HG02938 (cell line): ENCODE measurements at regions not wholly inside any gene's neighbourhood (a gene's known extent, or its start where the extent isn't known, plus 50 kb on each side); places are given as distances from the start of the nearest gene placed in this dataset.

Source experiments
- ATAC-seq: cut with Tn5 transposase; IDR thresholded peaks from one replicate; pipeline ENCODE4 v1.9.1; 2021; ENCODE audit warnings: mild to moderate bottlenecking, moderate library complexity; ENCODE audit not compliant: unreplicated experiment

- ATAC-seq, result no peak
These were observed 113.2 kb downstream of the HERPUD2 start for GRCh38 chr7:35581605-35582210.

DNA sequence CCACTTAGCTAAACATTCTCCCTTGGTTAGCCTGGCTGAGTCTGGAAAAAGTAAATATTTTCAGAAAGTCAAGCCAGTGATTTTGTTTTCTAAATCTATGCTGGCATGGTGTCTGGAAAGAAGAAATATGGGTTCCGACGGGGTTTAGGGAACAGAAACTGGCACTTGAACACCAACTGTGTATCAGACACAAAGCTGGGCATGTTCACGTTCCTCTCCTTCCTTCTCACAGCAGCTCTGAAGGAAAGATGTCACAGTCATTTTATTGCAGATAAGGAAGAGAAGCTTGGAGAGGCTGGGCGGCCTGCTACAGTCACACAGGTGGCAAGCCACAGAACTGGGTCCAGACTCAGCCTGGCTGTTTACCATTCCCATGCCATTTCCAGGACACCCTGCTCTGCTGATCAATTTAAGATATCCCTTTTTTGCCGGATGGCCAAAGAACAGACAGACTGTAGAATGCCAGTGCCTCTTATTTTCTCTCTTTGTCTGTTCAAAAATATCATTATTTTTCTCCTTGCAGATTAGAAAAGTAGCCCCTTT, 118.8 kb downstream of the HERPUD2 start:
- no peak for ATAC-seq

- no peak for ATAC-seq
These were observed 123.2 kb downstream of the HERPUD2 start for GRCh38 chr7:35571611-35572240.

DNA sequence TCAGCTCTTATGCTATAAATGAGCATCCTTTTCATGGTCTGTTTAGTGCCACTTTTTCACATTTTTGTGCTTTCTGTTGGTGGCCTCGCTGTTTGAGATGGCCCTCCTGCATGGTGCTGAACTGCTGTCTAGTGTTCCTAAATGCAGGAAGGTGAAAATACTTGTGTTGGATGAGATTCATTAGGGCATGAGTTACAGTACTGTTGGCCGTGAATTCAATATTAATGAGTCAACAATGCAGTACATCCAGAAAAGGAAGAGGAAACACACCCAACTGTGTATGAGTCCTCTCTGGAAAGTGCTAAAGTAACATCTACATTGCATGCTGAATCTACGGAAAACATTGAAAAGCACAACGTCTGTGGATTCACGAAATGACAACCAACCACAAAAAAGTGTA, 124.0 kb downstream of the HERPUD2 start:
- ATAC-seq, result no peak

DNA sequence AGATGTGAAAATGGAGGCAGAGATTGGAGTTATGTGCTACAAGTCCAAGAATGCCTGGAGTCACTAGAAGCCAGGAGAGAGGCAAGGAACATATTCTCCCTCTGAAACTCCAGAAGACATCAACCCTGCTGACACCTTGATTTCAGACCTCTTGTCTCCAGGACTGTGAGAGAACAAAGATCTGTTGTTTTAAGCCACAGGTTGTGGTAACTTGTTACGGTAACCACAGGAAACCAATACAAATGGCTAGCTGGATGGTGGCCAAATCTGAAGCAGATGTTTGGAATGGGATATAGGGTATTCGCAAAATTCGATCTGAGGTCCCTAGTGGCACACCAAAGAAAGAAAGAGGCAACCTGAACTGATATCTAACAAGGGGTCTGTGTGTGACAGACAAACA, 129.0 kb downstream of the HERPUD2 start:
- no peak for ATAC-seq

- ATAC-seq, result no peak
These were observed 136.1 kb downstream of the HERPUD2 start for GRCh38 chr7:35558841-35559240.

DNA sequence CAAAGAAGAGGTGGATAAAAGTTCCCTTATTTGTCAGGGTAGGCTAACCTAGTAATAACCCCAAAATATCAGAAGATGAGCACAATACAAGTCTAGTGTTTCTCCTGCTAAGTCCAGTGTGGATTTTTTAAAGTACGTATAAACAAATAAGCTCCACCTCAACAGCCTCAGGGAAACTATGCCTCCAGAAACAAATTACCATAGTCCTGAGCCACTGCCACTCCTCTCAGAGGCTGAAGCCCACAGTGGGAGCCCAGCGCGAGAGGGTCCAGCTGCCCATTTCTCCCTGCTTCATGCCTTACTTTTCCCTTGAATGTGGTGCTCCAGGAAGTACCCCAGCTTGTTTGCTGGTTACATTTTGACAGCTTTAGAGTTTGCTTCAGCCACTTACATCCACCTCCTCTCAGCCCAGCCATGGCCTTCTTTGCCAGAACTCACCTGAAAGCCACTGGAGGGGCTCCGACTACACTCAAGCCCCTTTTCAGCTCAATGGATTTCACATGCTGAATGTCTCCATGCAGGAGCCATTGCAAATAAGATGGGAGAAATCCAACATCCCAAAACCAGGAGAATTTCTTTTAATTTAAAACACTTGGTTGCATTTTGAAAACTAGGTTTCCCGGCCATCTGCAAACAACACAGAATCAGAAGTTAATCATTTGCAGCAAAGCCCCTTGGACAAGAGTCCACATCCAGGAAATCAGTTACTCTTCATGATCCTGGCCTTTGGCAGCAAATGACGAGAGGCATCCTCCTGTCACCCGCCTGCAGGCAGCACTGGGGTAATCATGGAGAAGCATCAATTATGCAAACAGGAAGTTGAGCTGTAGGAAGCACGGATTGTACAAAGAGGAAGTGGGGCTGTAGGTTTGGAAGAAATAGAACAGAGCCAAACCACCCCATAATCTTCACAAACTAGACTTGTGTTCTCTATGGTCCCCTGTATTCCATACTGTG, 138.1 kb downstream of the HERPUD2 start:
- no peak for ATAC-seq

DNA sequence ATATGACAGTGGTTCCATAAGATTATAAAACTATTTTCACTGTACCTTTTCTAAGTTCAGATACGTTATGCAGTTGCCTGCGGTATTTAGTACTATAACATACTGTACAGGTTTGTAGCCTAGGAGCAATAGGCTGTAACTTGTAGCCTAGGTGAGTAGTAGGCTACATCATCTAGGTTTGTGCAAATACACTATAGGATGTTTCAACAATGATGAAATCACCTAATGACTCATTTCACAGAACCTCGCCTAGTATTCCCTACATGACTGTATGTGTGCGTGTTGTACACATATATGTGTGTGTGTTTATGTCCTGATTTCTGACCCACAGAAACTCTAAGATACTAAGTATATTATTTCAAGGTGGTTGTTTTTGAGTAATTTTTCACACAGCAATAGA, 139.0 kb downstream of the HERPUD2 start:
- no peak for ATAC-seq

DNA sequence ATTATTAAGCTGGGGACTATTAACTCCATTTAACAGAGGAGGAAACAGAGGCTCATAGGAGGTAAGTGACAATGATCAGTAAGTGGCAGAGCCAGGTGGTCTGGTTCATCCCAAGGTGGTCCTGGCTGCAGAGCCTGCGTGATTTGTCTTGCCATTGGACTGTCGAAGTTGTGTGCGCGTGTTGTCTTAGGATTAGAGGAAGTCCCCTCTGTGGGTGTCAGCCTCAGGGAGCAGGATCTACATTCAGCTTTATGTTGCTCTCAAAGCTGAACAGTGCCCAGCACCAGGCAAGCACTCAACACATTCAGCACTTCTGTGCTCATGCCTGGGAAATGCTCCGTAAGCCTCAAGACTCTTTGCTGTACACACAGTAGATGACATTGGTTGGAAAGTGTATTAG, 139.5 kb downstream of the HERPUD2 start:
- ATAC-seq, result no peak

- no peak for ATAC-seq
These were observed 141.4 kb downstream of the HERPUD2 start for GRCh38 chr7:35553519-35553918.

GRCh38 chr7:35552691-35553090, 142.2 kb downstream of the HERPUD2 start:
- ATAC-seq, result no peak

DNA sequence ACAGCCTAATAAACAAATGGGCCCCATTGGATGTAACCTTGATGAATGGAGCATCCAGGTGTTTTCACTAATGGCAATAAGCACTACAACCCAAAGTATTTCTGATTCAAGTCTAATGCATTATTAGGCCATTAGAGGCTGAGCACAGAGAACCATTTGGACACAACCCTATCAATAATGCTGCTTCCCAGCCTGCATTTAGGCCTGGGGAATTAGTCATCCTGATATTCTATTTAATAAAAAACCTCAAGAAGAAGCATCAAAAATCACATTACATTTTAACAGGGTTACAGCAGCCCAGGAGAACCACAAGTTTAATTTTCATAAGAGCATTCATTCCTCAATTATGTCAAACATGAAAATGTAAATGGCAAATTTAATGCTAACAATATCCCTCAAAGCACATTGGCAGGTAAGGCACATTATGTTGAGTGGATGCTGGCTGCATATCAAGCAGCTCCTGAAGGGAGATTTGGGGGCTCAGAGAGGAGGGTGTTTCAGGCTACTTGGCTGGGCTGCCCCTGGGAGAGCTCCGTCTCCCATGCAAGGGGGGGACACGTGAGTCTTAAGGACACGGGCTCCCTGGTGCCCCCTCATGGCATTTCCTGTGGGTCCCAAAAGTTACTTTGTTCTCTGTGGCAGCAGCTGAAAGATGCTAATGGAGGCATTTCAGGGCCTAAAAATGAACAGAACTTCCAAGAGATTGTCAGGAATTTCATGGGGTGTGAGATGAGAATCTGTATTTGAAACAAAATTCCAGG, 143.4 kb downstream of the HERPUD2 start:
- no peak for ATAC-seq

- ATAC-seq, result no peak
These were observed 144.1 kb downstream of the HERPUD2 start for GRCh38 chr7:35550831-35551230.

GRCh38 chr7:35549781-35550180, 145.2 kb downstream of the HERPUD2 start:
- no peak for ATAC-seq

DNA sequence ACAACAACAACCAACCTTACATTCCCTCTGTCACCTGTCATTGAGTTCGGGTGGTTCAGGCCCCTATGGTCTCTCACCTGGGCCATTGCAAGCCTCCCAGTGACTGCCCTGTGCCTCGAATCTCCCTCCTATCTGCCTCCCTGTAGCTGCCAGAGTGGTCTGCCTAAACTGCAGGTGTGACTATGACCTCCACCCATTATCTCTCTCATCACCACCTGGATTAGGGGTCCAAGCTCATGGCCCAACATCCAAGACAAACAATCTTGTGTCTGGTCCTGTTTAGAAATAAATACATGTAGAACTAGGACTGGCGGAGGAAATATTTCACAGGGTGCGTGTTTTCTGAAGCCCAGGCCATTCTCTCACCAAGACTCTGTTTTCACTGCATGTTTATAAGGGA, 146.6 kb downstream of the HERPUD2 start:
- no peak for ATAC-seq

- no peak for ATAC-seq
These were observed 148.1 kb downstream of the HERPUD2 start for GRCh38 chr7:35546691-35547429.

GRCh38 chr7:35545831-35546230, 149.1 kb downstream of the HERPUD2 start:
- no peak for ATAC-seq

DNA sequence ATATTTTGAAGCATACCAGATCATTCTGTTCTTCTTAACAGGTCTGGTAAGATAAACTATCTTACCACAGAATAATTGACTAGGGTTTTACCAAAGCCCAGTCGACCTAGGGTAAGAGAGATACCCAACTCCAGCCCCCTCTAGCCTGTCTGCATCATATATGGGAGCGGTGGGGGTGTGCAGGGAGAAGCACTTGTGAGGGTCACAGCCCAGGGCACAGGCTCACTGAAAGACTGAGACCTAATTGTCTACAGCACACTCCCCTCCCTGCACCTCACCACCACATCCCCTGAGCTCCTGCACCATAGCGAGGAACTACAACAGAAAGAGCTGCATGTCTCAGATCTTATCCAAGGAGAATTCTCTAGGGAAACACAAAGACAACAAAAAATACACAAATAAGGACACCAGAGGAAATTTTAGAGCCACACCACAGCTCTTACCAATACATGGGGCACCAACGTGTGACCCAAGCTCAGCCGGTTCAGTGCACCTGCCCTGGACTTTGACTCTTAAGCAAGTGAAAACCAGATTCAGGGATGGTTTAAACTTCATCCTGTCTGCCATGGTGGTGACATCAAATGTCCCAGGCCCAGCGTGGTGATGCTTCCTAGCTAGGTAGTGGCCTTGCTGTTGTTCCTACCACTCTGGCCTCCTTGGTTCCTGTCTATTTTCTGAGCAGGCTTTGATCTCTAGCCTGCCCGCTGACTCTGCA, 150.8 kb downstream of the HERPUD2 start:
- no peak for ATAC-seq
